NCI-H2196 treated with DMSO at 0.1 percent for 48 hours (cell line): ENCODE measurements at regions not wholly inside any gene's neighbourhood (a gene's known extent, or its start where the extent isn't known, plus 50 kb on each side); places are given as distances from the start of the nearest gene placed in this dataset.
"Not testable (repeated sequence)": the region's sequence is repeated elsewhere in the genome, so short reads cannot be mapped to it uniquely, and the experiment has no call there.

ENCODE experiments used
- DNase-seq: peaks from one replicate; lab custom pipeline; 2025; ENCODE audit not compliant: unreplicated experiment; lab: John Stamatoyannopoulos, UW

DNA sequence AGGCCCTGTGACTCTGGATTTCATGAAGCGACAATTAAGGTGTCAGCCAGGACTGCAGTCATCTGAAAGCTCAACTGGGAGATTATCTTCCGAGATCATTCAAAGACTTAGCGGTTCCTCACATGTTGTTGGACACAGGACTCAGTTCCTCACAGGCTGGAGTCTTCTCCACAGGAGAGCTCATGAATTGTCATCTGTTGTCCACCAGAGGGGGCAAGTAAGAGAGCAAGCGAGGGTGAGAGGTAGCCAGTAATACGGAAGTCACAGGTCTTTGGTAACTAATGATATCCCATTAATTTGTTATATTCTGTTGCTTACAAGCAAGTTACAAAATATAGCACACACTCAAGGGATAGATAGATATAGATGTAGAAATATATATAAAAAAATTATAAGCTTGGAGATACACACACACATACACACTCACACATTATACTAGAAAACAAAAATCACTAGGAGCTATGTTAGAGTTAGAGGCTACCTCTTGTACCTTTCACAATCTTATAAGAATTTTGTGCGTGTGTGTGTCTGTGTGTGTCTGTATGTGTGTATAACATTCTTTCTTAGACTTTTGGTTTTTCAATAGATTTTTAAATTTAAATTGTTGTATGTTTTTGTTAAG is 1695.3 kb downstream of the BRINP3 start:
- DNase-seq, result peak; percentile 1

- DNase-seq, result no peak
These were observed 1682.7 kb downstream of the BRINP3 start for GRCh38 chr1:188794969-188795368.

- DNase-seq, result not testable (repeated sequence)
These were observed 1665.5 kb downstream of the BRINP3 start for GRCh38 chr1:188812153-188812552.

DNA sequence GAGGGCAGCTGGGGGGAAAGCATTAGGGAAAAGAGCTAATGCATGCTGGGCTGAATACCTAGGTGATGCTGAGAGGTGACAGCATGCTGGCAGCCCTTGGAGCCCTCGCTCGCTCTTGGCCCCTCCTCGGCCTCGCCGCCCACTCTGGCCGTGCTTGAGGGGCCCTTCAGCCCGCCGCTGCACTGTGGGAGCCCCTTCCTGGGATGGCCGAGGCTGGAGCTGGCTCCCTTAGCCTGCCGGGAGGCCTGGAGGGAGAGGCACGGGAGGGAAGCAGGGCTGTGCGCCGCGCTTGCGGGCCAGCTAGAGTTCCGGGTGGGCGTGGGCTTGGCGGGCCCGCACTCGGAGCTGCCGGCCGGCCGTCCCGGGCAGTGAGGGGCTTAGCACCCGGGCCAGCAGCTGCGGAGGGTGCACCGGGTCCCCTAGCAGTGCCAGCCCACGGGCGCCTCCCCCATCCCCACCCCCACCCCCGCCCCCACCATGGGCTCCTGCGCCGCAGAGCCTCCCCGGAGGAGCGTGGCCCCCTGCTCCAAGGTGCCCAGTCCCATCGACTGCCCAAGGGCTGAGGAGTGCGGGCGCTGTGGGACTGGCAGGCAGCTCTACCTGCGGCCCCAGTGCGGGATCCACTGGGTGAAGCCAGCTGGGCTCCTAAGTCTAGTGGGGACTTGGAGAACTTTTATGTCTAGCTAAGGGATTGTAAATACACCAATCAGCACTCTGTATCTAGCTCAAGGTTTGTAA is 1664.7 kb downstream of the BRINP3 start:
- DNase-seq, result not testable (repeated sequence)

- DNase-seq, result no peak
These were observed 1659.8 kb downstream of the BRINP3 start for GRCh38 chr1:188817814-188818213.

- no peak for DNase-seq
These were observed 1655.4 kb downstream of the BRINP3 start for GRCh38 chr1:188822248-188822647.

DNA sequence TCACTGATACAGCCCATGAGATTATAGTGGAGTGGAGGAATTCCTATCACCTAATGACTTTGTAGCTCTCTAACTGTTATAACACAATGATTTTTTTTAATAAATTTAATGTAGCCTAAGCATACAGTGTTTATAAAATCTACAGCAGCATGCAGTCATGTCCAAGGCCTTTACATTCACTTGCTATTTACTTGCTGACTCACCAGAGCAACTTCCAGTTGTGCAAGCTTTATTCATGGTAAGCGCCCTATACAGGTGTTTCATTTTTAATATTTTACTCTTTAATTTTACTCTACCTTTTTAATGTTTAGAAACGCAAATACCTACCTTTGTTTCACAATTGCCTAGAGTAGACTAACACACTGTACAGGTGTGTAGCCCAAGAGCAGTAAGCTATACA is 1652.2 kb downstream of the BRINP3 start:
- no peak for DNase-seq

DNA sequence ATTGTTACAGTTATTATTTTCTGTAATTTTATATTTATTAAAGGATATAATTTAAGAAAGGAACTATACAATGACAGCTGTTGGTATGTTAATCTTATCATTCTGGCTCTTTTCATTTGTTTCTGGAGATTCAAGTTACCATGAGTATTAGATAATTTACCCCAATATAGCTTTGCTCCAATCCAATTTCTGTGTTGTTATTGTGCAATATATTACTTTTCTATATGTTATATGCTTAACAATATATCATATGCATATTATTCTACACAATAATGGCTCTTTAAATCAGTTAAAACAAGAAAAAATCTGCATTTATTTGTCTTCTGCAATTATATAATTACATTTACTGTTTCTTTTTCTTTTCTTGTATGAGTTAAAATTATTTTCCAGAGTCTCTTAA is 1650.9 kb downstream of the BRINP3 start:
- no peak for DNase-seq

- no peak for DNase-seq
These were observed 1650.3 kb downstream of the BRINP3 start for GRCh38 chr1:188827400-188827799.

DNA sequence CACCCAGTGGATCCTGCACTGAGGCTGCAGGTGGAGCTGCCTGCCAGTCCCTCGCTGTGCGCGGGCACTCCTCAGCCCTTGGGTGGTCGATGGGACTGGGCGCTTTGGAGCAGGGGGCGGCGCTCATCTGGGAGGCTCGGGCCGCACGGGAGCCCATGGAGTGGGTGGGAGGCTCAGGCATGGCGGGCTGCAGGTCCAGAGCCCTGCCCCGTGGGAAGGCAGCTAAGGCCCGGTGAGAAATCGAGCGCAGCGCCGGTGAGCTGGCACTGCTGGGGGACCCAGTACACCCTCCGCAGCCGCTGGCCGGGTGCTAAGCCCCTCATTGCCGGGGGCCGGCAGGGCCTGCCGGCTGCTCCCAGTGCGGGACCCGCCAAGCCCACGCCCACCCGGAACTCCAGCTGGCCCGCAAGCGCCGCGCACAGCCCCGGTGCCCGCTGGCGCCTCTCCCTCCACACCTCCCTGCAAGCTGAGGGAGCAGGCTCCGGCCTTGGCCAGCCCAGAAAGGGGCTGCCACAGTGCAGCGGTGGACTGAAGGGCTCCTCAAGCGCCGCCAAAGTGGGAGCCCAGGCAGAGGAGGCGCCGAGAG is 1636.5 kb downstream of the BRINP3 start:
- DNase-seq, result not testable (repeated sequence)

DNA sequence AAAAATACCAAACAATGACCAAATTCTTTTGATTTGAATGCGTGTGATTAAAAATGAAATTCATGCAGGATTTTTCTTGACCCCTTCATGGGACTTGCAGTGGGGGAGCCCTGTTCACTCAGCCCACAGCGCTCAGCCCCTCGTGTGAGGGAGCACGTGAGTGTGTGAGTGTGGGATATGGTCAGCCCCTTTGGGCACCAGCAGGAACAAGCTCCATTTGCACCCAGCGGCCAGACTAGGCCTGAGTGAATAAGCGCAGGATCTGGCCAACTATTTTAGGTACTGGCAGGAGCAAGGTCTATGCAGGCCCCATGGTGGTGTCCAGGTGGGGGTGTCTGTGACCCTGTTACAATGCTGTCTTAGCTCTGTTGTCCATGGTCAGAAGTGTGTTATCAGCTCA is 1631.2 kb downstream of the BRINP3 start:
- DNase-seq, result no peak

DNA sequence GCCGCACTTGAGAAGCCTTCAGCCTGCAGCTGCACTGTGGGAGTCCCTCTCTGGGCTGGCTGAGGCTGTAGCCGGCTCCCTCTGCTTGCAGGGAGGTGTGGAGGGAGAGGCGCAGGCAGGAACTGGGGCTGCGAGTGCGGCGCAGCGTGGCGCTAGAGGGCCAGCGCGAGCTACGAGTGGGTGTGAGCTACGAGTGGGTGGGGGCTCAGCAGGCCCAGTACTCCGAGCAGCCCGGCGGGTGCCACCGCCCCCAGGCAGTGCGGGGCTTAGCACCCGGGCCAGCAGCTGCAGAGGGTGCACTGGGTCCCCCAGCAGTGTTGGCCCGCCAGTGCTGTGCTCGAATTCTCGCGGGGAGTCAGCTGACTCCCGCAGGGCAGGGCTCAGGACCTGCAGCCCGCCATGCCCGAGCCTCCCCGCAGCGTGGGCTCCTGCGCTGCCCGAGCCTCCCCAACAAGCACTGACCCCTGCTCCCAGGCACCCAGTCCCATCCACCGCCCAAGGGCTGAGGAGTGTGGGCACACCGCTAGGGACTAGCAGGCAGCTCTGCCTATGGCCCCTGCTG is 1620.1 kb downstream of the BRINP3 start:
- no peak for DNase-seq

GRCh38 chr1:188867614-188868013 is 1610.0 kb downstream of the BRINP3 start:
- no peak for DNase-seq

- DNase-seq, result no peak
These were observed 1606.5 kb downstream of the BRINP3 start for GRCh38 chr1:188871164-188871563.

GRCh38 chr1:188872376-188872775 is 1605.3 kb downstream of the BRINP3 start:
- DNase-seq, result no peak

- DNase-seq, result no peak
These were observed 1600.0 kb downstream of the BRINP3 start for GRCh38 chr1:188877668-188878067.

DNA sequence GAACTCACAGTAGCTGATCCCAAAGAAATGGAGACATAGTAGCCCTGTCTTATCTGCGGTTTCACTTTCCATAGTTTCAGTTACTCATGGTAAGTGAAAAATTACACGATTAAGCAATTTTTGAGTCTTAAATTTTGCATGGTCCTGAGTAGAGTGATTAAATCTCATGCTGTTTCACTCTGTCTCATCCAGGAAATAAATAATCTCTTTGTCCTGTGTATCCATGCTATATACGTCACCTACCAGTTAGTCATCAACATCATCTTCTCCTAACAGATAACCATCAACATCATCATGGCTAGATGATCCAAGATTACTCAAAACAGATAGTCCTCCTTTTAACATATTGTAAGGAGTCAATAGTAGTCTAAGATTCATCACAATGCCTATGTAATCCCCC is 1589.3 kb downstream of the BRINP3 start:
- no peak for DNase-seq

DNA sequence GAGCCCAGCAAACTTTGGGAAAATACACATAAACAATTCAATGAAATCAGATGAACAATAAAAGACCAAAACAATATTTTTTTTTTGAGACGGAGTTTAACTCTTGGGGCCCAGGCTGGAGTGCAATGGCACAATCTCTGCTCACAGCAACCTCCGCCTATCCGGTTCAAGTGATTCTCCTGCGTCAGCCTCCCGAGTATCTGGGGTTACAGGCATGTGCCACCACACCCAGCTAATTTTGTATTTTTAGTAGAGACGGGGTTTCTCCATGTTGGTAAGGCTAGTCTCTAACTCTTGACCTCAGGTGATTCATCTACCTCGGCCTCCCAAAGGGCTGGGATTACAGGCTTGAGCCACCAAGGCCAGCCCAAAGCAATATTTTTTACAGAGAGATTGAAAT is 1588.5 kb downstream of the BRINP3 start:
- no peak for DNase-seq

- no peak for DNase-seq
These were observed 1585.7 kb downstream of the BRINP3 start for GRCh38 chr1:188891958-188892357.

- no peak for DNase-seq
These were observed 1582.1 kb downstream of the BRINP3 start for GRCh38 chr1:188895611-188896010.

- no peak for DNase-seq
These were observed 1574.4 kb downstream of the BRINP3 start for GRCh38 chr1:188903241-188903640.

- no peak for DNase-seq
These were observed 1573.5 kb downstream of the BRINP3 start for GRCh38 chr1:188904201-188904600.
